Stimulated activated CD4-positive, alpha-beta T cell treated with anti-CD3 and anti-CD28 coated beads, Interleukin-4, amount 100 ng/mL, for 4 hours (primary cell): ENCODE measurements at regions not wholly inside any gene's neighbourhood (a gene's known extent, or its start where the extent isn't known, plus 50 kb on each side); places are given as distances from the start of the nearest gene placed in this dataset.

ENCODE experiments used
- DNase-seq, 2 experiments: peaks; one replicate each; pipeline ENCODE4 v3.0.0-alpha.2; 2020

GRCh38 chr18:40698129-40698528 is 1256.9 kb upstream of the PIK3C3 start:
- no peak for DNase-seq

GRCh38 chr18:40695526-40695925 is 1259.5 kb upstream of the PIK3C3 start:
- no peak for DNase-seq

- DNase-seq, result no peak
Observed at GRCh38 chr18:40692871-40693270, 1262.2 kb upstream of the PIK3C3 start.

- DNase-seq, result no peak
Observed at GRCh38 chr18:40690062-40690461, 1265.0 kb upstream of the PIK3C3 start.

- DNase-seq, result no peak
Observed at GRCh38 chr18:40687399-40687798, 1267.6 kb upstream of the PIK3C3 start.

- no peak for DNase-seq
Observed at GRCh38 chr18:40686836-40687235, 1268.2 kb upstream of the PIK3C3 start.

GRCh38 chr18:40685219-40685618 is 1269.8 kb upstream of the PIK3C3 start:
- DNase-seq, result no peak

GRCh38 chr18:40678318-40678717 is 1276.7 kb upstream of the PIK3C3 start:
- no peak for DNase-seq

- DNase-seq, result no peak
Observed at GRCh38 chr18:40676668-40677067, 1278.4 kb upstream of the PIK3C3 start.

GRCh38 chr18:40673150-40673549 is 1281.9 kb upstream of the PIK3C3 start:
- no peak for DNase-seq

- no peak for DNase-seq
Observed at GRCh38 chr18:40672590-40672989, 1282.4 kb upstream of the PIK3C3 start.

GRCh38 chr18:40670668-40671375 is 1284.2 kb upstream of the PIK3C3 start:
- DNase-seq, result no peak

GRCh38 chr18:40662898-40663437 is 1292.1 kb upstream of the PIK3C3 start:
- DNase-seq, result no peak

- no peak for DNase-seq
Observed at GRCh38 chr18:40653682-40654081, 1301.4 kb upstream of the PIK3C3 start.

- no peak for DNase-seq
Observed at GRCh38 chr18:40652321-40652720, 1302.7 kb upstream of the PIK3C3 start.

- DNase-seq, result no peak
Observed at GRCh38 chr18:40651163-40651562, 1303.9 kb upstream of the PIK3C3 start.

- no peak for DNase-seq
Observed at GRCh38 chr18:40642692-40643229, 1312.3 kb upstream of the PIK3C3 start.

GRCh38 chr18:40631319-40631718 is 1323.7 kb upstream of the PIK3C3 start:
- DNase-seq, result no peak

GRCh38 chr18:40630496-40630895 is 1324.5 kb upstream of the PIK3C3 start:
- DNase-seq, result no peak

- DNase-seq, result no peak
Observed at GRCh38 chr18:40624959-40625358, 1330.1 kb upstream of the PIK3C3 start.

- DNase-seq, result no peak
Observed at GRCh38 chr18:40613721-40614120, 1341.3 kb upstream of the PIK3C3 start.

GRCh38 chr18:40612356-40612755 is 1342.7 kb upstream of the PIK3C3 start:
- no peak for DNase-seq

GRCh38 chr18:40608226-40608625 is 1346.8 kb upstream of the PIK3C3 start:
- no peak for DNase-seq

GRCh38 chr18:40607542-40608148 is 1347.4 kb upstream of the PIK3C3 start:
- DNase-seq, result no peak
